IPS-15b (cell line): ENCODE measurements at regions not wholly inside any gene's neighbourhood (a gene's known extent, or its start where the extent isn't known, plus 50 kb on each side); places are given as distances from the start of the nearest gene placed in this dataset.
A peak's percentile ranks its signal among the peaks of the same experiment; 100 is the strongest.

ENCODE experiments used
- H3K27me3 ChIP-seq: one replicate; pipeline ENCODE4 v1.6.1; 2013; ENCODE audit warnings: low read length; ENCODE audit not compliant: control insufficient read depth, insufficient read depth
- H3K36me3 ChIP-seq: one replicate; pipeline ENCODE4 v1.6.1; 2013; ENCODE audit warnings: low read length; ENCODE audit not compliant: control insufficient read depth, insufficient read depth
- H3K4me1 ChIP-seq: one replicate; pipeline ENCODE4 v1.6.1; 2013; ENCODE audit warnings: mild to moderate bottlenecking, low read length; ENCODE audit not compliant: control insufficient read depth, insufficient read depth
- H3K4me3 ChIP-seq: one replicate; pipeline ENCODE4 v1.5.1; 2013; ENCODE audit warnings: low read depth, low read length
- H3K9ac ChIP-seq: one replicate; pipeline ENCODE4 v1.6.1; 2013; ENCODE audit warnings: low read depth, mild to moderate bottlenecking, low read length
- H3K9me3 ChIP-seq: one replicate; pipeline ENCODE4 v1.6.1; 2013; ENCODE audit warnings: mild to moderate bottlenecking, low read length; ENCODE audit not compliant: control insufficient read depth, insufficient read depth

GRCh38 chr6:235763-236360 lies 56.4 kb upstream of the DUSP22 start:
- Histone ChIP-seq H3K4me3 (peak overlapping the region; percentile 46), H3K9ac (no peak overlapping the region)

GRCh38 chr6:236519-236918 lies 55.8 kb upstream of the DUSP22 start:
- Histone ChIP-seq H3K9me3 (no peaks in the 10 kb centered on the region), H3K4me1 (peaks cover 6% of the 10 kb centered on the region), H3K36me3 (no peaks in the 10 kb centered on the region), H3K9ac (no peak overlapping the region), H3K27me3 (no peaks in the 10 kb centered on the region), H3K4me3 (no peak overlapping the region)

More at GRCh38 chr6:235763-236360, 56.4 kb upstream of the DUSP22 start:
- no peaks in the 10 kb centered on the region for H3K9me3 ChIP-seq
- H3K36me3 ChIP-seq: no peaks in the 10 kb centered on the region
- no peaks in the 10 kb centered on the region for H3K27me3 ChIP-seq
- peaks cover 6% of the 10 kb centered on the region for H3K4me1 ChIP-seq

- peaks cover 6% of the 10 kb centered on the region for H3K4me1 ChIP-seq
- no peaks in the 10 kb centered on the region for H3K27me3 ChIP-seq
- no peak overlapping the region for H3K9ac ChIP-seq
- H3K9me3 ChIP-seq: no peaks in the 10 kb centered on the region
- no peaks in the 10 kb centered on the region for H3K36me3 ChIP-seq
- no peak overlapping the region for H3K4me3 ChIP-seq
Measured at GRCh38 chr6:240151-240550, 52.1 kb upstream of the DUSP22 start.

- Histone ChIP-seq H3K9me3 (no peaks in the 10 kb centered on the region), H3K27me3 (no peaks in the 10 kb centered on the region), H3K4me1 (peaks cover under 1% of the 10 kb centered on the region), H3K36me3 (no peaks in the 10 kb centered on the region), H3K9ac (no peak overlapping the region), H3K4me3 (no peak overlapping the region)
Measured at GRCh38 chr6:241336-241865, 50.9 kb upstream of the DUSP22 start.
